PC-3 (cell line): ENCODE measurements at regions not wholly inside any gene's neighbourhood (a gene's known extent, or its start where the extent isn't known, plus 50 kb on each side); places are given as distances from the start of the nearest gene placed in this dataset.

ENCODE experiments used
- CTCF ChIP-seq: fragments of 300-600 bp; sonication (generic); conservative IDR thresholded peaks from 2 replicates; pipeline ENCODE4 v1.5.1; 2017; ENCODE audit warnings: antibody characterized with exemption, low read depth, mild to moderate bottlenecking, low read length
- EZH2 ChIP-seq: fragments of 300-600 bp; sonication (generic); IDR thresholded peaks from one replicate; pipeline ENCODE4 v1.6.1; 2017; ENCODE audit warnings: antibody characterized with exemption, mild to moderate bottlenecking, low read length; ENCODE audit not compliant: unreplicated experiment
- EZH2phosphoT487 ChIP-seq: fragments of 300-600 bp; sonication (generic); IDR thresholded peaks from 2 replicates; pipeline ENCODE4 v1.6.1; 2018; ENCODE audit warnings: mild to moderate bottlenecking, antibody characterized with exemption, low read length, borderline replicate concordance

GRCh38 chr18:56289381-56289780 is 349.0 kb downstream of the TXNL1 start:
- no peak for TF ChIP-seq CTCF
- no peak for TF ChIP-seq EZH2
- TF ChIP-seq EZH2phosphoT487, result no peak
